OCI-M2 (cell line): ENCODE measurements at regions not wholly inside any gene's neighbourhood (a gene's known extent, or its start where the extent isn't known, plus 50 kb on each side); places are given as distances from the start of the nearest gene placed in this dataset.
"Not testable (repeated sequence)": the region's sequence is repeated elsewhere in the genome, so short reads cannot be mapped to it uniquely, and the experiment has no call there.

Source experiments
- DNase-seq: peaks from one replicate; lab custom pipeline; 2025; ENCODE audit not compliant: unreplicated experiment; lab: John Stamatoyannopoulos, UW

DNA sequence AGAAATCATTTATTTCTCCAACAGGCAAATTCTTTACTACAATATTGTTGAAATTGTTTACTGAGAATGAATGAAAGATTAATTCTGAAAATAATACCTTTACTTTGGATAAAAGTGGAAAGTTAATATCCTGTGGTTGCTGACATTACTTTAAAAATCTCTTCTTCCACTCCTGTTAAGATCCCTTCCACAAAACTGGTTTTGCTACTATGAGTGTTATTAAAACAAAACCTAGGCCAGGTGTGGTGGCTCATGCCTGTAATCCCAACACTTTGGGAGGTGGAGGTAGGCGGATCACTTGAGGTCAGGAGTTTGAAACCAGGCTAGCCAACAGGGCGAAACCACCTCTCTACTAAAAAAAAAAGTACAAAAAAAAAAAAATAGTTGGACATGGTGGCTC lies 123.9 kb upstream of the CCDC150 start:
- no peak for DNase-seq

DNA sequence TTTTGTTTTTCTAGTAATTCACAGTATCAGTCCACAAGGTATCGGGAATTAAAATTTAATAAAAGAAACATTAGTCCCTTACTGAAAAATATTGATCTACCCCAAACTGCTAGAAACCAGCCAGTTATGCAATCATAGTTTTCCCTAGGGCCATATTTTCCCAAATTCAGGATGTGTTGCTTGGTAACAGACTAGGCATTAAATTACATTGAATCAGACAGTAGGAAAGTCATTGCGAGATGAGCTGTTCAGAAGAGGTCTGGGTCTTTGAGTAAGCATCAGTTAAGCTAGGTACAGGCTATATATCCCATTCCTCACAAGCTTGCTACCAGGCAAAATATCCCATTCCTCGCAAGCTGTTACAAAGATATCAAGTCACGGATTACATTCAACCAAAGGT lies 123.0 kb upstream of the CCDC150 start:
- no peak for DNase-seq

DNA sequence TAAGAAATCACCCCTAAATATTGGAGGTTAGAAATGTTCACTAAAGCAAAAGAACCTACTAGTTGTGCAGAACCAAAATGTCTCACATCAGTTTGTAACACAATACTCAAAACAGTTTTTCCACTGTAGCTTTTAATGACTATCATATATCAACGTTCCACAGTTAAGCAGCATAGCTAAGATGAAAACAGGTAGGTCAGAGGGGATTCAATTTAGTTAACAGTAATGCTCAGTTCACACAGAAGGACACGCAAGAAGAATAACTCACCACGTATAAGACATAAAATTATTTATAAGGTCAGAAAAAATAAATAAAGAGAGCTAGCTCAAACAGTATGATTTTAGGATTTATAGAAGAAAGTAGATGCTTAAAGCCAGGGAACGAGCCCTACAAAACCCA lies 118.9 kb upstream of the CCDC150 start:
- no peak for DNase-seq

DNA sequence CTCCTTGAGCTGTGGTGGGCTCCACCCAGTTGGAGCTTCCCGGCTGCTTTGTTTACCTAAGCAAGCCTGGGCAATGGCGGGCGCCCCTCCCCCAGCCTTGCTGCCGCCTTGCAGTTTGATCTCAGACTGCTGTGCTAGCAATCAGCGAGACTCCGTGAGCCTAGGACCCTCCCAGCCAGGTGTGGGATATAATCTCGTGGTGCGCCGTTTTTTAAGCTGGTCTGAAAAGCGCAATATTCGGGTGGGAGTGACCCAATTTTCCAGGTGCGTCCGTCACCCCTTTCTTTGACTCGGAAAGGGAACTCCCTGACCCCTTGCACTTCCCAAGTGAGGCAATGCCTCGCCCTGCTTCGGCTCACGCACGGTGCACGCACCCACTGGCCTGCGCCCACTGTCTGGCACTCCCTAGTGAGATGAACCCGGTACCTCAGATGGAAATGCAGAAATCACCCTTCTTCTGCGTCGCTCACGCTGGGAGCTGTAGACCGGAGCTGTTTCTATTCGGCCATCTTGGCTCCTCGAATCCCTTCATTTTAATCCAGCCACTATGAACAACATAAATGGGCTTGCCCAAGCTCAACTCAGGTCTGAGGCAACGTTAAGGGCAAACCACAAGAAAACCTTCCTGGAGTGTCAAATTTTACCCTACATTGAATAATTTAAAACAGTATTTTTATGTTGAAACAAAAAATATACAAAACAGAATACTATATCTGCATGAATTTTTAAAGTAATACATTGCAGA lies 112.4 kb upstream of the CCDC150 start:
- DNase-seq: not testable (repeated sequence)

- DNase-seq: no peak
Measured at GRCh38 chr2:196528486-196529223, 110.9 kb upstream of the CCDC150 start.

- no peak for DNase-seq
Measured at GRCh38 chr2:196530910-196531309, 108.6 kb upstream of the CCDC150 start.

DNA sequence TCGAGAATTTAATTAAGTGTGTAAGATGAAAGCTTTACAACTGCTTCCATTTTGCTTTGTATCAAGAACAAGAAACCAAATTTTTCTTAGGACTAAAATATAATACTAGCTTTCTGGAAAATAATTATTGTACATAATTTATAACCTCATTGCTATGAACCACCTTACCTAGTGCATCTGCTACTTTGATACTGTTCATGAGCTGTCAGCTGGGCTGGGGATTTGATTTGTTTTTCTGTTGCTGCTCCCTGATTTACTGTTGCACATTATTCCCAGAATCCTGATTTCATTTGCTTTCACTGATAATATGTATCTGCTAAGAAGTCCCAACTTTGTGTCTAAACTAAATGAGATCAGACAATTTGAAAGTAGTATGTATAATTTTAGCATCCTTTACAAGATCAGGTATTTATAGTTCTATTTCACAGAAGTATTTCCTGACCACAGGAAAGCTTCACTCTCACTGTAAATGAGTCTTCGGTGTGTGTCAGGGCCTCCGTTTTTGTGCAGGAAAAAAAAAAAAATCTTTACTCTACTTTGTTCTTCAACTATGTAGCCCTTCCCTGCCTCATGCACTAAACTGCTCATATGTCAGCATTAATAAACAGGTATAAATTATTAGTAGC lies 105.6 kb upstream of the CCDC150 start:
- DNase-seq: no peak

DNA sequence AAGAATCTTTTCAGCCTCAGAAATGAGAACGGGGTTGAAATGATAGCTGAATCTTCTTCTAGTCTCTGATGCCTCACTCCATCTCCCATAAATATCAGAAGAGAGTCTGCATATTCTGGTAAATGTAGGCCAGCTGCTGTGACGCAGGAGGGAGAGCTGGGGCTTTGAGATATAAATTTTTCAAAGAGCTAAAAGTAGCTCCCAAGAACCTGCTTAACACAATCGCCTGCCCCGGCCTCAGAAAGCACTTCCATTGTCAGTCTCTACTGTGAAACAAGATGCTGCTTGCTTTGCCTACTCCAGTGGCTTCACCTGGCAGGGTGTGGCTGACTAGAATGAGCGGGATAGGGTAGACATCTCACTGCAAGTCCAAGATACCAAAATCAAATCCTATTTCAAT lies 105.0 kb upstream of the CCDC150 start:
- DNase-seq: no peak

- DNase-seq: no peak
Measured at GRCh38 chr2:196535061-196535460, 104.5 kb upstream of the CCDC150 start.

DNA sequence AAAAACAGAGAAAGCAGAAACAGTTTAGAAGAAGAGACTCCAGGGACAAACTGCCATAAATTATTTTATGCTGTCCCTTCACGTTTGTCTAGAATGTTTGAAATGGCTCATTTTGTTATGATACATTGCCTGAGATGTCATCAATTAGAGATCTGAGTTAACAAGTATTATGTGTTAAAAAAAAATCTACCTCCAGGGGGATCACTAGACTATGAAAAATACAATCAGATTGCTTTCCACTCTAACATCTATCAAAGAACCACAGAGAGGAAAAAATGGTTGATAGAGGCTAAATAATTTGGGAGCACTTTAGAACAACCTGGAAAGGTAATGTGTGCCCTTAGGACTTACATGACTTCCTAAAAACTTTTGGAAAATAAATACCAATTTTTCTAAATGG lies 103.8 kb upstream of the CCDC150 start:
- DNase-seq: no peak

- DNase-seq: no peak
Measured at GRCh38 chr2:196537311-196537710, 102.2 kb upstream of the CCDC150 start.

DNA sequence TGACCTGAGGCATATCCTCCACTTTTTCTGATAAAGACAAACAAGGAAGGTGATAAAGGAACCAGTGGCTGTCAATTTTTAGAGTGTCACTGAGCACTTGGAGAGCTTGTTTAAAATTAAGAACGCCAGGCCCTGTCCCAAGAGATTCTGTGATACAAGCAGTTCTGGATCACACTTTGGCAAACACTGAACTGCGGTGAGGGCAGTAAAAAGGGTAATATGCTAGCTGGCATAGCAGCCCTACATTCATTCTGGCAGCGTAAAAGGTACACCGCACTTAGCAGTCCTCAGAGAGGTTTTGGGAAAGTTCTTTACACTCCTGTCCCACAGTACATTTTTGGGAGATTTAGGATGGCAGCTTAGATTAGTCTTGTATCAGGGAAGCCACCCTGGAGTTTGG lies 101.3 kb upstream of the CCDC150 start:
- no peak for DNase-seq

DNA sequence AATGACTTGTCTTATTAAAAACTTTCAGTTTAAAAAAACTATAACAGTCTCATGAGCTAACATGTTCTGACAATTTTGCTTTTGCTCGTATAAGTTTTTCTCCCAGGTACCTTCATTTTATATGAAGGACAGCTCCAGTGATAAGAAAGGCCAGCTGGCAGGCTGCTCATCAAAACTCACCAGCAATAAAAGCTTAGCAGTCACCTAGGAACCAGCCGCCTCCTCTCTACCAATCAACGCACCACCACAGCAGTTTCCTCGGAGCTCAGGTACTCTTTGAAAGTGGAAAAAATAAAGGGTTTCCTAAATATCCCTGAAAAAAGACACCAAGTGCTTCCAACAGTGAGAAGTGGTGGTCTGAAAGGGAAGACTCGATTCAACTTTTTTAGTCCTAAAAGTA lies 100.9 kb upstream of the CCDC150 start:
- DNase-seq: no peak

DNA sequence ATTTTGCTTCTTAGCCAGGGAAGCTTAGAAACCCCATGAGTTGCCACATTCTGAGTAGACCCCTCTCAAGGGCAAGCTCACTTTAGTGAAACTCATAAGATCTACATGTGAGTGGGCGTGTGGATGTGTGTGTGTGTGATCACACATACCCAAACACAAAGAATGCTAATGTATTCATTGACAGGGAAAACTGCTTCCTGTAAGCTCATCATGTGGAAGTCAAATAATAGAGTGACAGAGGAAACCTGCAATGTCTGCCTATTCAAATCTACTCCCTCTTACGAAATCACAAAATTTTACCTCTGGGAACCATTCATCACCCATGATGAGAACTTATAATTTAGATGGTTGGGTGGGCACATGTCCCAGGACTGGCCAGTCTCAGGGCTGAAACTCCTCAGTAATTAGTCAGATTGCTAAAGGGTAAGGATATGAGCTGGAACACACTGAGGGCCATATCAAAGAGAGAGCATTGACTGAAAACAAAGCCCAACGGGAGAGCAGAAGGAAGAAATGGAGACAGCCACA lies 94.5 kb upstream of the CCDC150 start:
- DNase-seq: no peak

GRCh38 chr2:196546151-196546919 lies 93.2 kb upstream of the CCDC150 start:
- DNase-seq: no peak

GRCh38 chr2:196549052-196549451 lies 90.5 kb upstream of the CCDC150 start:
- no peak for DNase-seq

DNA sequence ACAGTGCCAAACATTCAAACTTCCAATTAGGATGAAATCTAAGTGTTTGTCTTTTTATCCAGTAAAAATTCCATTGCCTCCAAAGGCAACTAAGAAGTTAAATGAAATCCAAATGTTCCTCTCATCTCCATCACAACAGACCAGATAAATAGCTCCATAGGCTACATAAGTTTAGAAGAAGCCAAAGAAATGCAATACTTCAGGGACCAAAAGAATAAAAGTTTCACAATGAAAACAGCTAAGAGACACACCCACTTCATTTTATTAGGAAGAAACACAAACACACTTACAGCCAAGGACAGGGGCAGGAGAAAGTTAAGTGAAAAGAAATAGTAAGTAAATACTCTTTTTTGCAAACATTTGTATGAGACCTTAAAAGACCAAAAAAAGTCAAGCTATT lies 88.5 kb upstream of the CCDC150 start:
- DNase-seq: no peak

DNA sequence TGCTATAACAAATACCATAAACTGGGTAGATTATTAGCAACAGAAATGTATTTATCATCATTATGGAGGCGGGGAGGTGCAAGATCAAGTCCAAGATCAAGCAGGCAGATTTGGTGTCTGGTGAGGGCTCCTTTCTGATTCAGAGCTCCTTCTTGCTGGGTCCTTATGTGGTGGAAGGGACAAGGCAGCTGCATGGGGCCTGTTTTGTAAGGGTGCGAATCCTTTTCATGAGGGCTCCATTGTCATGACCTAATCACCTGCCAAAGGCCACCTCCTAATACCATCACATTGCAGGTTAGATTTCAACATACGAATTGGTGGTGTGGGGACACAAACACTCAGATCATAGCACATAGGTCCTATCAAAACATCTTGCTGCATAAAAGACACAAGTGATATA lies 84.4 kb upstream of the CCDC150 start:
- no peak for DNase-seq

- no peak for DNase-seq
Measured at GRCh38 chr2:196555726-196556125, 83.8 kb upstream of the CCDC150 start.

GRCh38 chr2:196558497-196558896 lies 81.0 kb upstream of the CCDC150 start:
- no peak for DNase-seq

GRCh38 chr2:196563876-196564275 lies 75.6 kb upstream of the CCDC150 start:
- DNase-seq: no peak
